ENCODE measurements at regions not wholly inside any gene's neighbourhood (a gene's known extent, or its start where the extent isn't known, plus 50 kb on each side); places are given as distances from the start of the nearest gene placed in this dataset.

DNA sequence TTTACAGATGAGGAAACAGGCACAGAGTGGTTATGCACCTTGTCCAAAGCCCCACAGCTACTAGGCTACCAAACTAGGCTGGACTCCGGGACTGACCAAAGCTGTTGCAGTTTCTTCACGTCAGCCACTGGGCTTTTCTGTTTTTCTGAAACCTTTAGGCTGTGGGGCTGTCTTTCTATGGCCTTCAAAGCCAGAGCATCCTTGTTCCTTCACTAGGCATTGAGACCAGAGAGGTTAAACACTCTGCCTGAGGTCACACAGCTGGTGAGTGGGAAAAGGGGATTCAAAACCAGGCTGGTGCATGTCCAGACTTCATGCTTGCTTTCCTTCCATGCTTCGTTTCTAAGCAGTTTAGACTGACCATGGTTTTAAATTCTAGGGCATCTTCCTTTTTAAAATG is 97.5 kb upstream of the KCNG1 start:
- no TSS peak for BruUV-seq (replicated peaks)
- Histone ChIP-seq H3K9me1 (ENCODE audit: control insufficient read depth, insufficient read depth, low read length) (no peaks in the 10 kb centered on the region), H3K9ac (ENCODE audit: insufficient read depth in 1 of 2, low read depth in 2 of 2, low read length in 2 of 2) (no peak overlapping the region), H4K20me1 (replicated peaks; ENCODE audit: control insufficient read depth, insufficient read depth, low read length) (no peaks in the 10 kb centered on the region), H3K4me3 (no peak overlapping the region), H3K27me3 (ENCODE audit: control insufficient read depth in 2 of 2, insufficient read depth in 2 of 2, low read length in 2 of 2) (peaks cover 2 to 46% of the 10 kb centered on the region in 2 experiments; a peak in 4 of 5 replicates), H3K4me1 (replicated peaks in 1 of 2; ENCODE audit: control insufficient read depth in 2 of 2, insufficient read depth in 2 of 2, low read length in 2 of 2) (no peaks in the 10 kb centered on the region), H3K79me2 (ENCODE audit: control insufficient read depth, insufficient read depth, low read length) (no peaks in the 10 kb centered on the region), H3K4me2 (ENCODE audit: insufficient read depth, low read length) (no peak overlapping the region), H3K36me3 (ENCODE audit: control insufficient read depth, insufficient read depth, low read length) (no peaks in the 10 kb centered on the region), H3K27ac (ENCODE audit: extremely low read depth, low read depth, low read length) (no peak overlapping the region), H3K9me3 (replicated peaks; ENCODE audit: control insufficient read depth, insufficient read depth, low read depth, low read length) (no peaks in the 10 kb centered on the region), H2AFZ (ENCODE audit: low read depth, low read length) (no peak overlapping the region)
- FAIRE-seq (no peak), DNase-seq (ENCODE audit: extremely low read depth in 1 of 4, low spot score in 3 of 4) (no peak), ATAC-seq (no peak)
- ChIA-PET CTCF (ENCODE audit: low intra/inter-chr PET ratio) (no interaction called here), POLR2A (interaction anchor here (0.7 to 1.3 kb wide), 2 partner anchors 9 to 12 kb away, joined by 3 read pairs; no protein-coding TSS in a partner anchor)
- TF ChIP-seq BCOR (IDR thresholded peaks at IDR 0.05) (peak; percentile 26; the same call in 1 of the 2 replicates), GABPB1 (CRISPR knock-in tag; IDR thresholded peaks at IDR 0.05) (no peak), ZFP36 (IDR thresholded peaks at IDR 0.05; ENCODE audit: low read depth, low read length, partially characterized antibody) (peak; percentile 45), ZNF184 (CRISPR knock-in tag; IDR thresholded peaks at IDR 0.05) (no peak), RBM25 (IDR thresholded peaks at IDR 0.05; ENCODE audit: low read depth, low read length, severe bottlenecking) (peak; percentile 63), EHMT2 (IDR thresholded peaks at IDR 0.05) (no peak), ESRRA (IDR thresholded peaks at IDR 0.05; ENCODE audit: borderline replicate concordance, low read depth) (0 out of 2 replicates have a peak, but pooled peaks have one; percentile 7), ZNF121 (CRISPR knock-in tag; conservative IDR thresholded peaks at IDR 0.05) (no peak), ZNF124 (CRISPR knock-in tag; IDR thresholded peaks at IDR 0.05) (no peak), ZEB2 (IDR thresholded peaks at IDR 0.05) (no peak), CUX1 (CRISPR knock-in tag; IDR thresholded peaks at IDR 0.05) (no peak), KAT2B (IDR thresholded peaks at IDR 0.05; ENCODE audit: low read depth, low read length) (no peak), SAFB2 (IDR thresholded peaks at IDR 0.05; ENCODE audit: borderline replicate concordance, low read depth, low read length, severe bottlenecking) (no peak), BRD9 (IDR thresholded peaks at IDR 0.05; ENCODE audit: low read depth, partially characterized antibody) (peak; percentile 91)
- intact Hi-C loops (cut with micrococcal nuclease), result no loop called here
- WGBS (ENCODE audit: insufficient coverage, low coverage, missing lambda C conversion rate), result 0% methylated on average over 3 of the region's 3 CpGs
- in situ Hi-C loops (cut with MboI), result no loop called here

Measured in K562 (cell line).